ENCODE measurements at regions not wholly inside any gene's neighbourhood (a gene's known extent, or its start where the extent isn't known, plus 50 kb on each side); places are given as distances from the start of the nearest gene placed in this dataset.

DNA sequence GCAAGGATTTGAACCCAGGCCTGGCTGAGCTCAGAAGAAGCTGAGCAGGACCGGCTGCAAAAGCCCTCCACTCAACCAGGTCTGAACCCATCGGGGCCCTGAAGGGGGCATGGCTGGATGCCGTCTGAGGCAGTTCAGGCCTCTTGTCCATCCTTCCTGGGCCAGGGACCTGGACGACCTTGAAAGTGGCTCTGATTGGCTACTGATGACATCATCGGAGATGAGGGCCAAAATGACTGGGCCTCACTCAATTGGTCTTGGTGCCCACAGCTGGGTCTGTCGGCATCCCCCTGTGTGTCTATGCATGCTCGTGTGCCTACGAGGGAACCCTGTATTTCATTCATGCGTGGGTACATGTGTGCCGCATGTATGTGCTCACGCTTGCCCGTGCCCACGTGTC, 71.8 kb downstream of the PTPRS start:
- DNase-seq (ENCODE audit: low spot score) = no peak
- TF ChIP-seq, protein P1, sequence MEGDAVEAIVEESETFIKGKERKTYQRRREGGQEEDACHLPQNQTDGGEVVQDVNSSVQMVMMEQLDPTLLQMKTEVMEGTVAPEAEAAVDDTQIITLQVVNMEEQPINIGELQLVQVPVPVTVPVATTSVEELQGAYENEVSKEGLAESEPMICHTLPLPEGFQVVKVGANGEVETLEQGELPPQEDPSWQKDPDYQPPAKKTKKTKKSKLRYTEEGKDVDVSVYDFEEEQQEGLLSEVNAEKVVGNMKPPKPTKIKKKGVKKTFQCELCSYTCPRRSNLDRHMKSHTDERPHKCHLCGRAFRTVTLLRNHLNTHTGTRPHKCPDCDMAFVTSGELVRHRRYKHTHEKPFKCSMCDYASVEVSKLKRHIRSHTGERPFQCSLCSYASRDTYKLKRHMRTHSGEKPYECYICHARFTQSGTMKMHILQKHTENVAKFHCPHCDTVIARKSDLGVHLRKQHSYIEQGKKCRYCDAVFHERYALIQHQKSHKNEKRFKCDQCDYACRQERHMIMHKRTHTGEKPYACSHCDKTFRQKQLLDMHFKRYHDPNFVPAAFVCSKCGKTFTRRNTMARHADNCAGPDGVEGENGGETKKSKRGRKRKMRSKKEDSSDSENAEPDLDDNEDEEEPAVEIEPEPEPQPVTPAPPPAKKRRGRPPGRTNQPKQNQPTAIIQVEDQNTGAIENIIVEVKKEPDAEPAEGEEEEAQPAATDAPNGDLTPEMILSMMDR (IDR thresholded peaks at IDR 0.05; ENCODE audit: extremely low read depth, missing control alignments) = no peak

DNA sequence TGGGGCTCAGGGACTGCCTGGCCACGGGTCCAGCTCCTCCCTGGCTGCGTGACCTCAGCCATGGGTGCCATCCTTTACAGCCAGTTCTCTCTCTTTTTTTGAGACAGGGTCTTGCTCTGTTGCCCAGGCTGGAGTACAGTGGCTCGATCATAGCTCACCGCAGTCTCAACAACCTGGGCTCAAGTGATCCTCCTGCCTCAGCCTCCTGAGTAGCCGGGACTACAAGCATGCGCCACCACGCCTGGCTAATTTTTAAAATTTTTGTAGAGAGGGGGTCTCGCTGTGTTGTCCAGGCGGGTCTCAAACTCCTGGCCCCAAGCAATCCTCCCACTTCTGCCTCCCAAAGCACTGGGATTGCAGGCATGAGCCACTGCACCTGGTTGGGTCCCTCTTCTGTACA, 75.4 kb downstream of the PTPRS start:
- DNase-seq (ENCODE audit: low spot score) = no peak
- TF ChIP-seq, protein P1 (IDR thresholded peaks at IDR 0.05; ENCODE audit: extremely low read depth, missing control alignments) = no peak

DNA sequence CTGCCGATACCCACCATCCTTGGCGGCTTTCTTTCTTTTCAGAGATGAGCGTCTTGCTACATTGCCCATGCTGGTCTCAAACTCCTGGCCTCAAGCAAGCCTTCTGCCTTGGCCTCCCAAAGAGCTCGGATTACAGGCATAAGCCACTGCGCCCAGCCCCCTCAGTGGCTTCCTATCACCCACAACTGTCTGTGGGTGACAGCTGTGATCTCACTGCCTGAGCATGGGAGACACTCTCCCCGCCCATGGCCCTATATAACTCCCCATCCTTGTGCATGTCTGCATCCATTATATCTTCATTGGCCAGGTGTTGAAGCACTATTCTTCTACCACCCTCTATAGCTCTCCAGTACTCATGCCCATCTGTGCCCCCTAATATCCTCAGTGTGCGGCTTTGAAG, 76.2 kb downstream of the PTPRS start:
- TF ChIP-seq, protein P1 (IDR thresholded peaks at IDR 0.05; ENCODE audit: extremely low read depth, missing control alignments) = no peak
- DNase-seq (ENCODE audit: low spot score) = no peak

DNA sequence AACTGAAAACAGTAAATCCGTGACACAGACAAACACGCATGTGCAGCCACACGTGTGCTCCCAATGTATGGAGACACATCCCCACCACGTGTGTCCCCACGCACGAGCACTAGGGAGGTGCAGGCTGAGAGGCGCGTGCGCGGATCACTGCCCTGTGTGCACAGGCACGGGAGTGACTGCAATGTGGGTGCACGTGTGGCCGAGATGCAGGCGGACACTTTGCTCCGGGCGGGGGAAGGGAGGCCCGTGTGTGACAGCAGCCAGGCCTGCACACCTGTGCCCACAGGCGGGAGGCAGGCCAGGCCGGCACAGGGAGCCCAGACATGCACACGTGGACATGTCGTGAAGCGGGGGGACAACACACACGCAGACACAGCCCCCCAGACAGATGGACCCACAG, 77.0 kb downstream of the PTPRS start:
- DNase-seq (ENCODE audit: low spot score) = no peak
- TF ChIP-seq, protein P1 (IDR thresholded peaks at IDR 0.05; ENCODE audit: extremely low read depth, missing control alignments) = no peak

DNA sequence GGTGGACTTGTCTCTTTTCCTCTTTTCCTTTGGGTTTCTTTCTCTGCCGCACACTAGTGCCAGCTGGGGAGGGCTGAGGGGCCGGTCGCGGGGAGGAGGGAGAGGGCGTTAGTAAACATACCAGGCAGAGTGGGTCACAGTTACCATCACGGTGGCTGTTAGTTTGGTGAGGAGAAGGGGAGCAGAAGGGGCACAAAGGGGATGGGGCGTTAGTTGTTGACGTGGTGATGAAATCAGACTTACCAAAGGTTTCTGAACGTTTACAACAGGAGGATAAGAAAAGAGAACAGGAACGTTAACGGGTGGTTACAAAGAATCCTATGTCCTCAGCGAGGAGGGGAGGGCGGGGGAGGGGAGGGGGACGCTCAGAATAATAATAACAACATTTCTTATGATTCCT, 77.9 kb downstream of the PTPRS start:
- TF ChIP-seq, protein P1 (IDR thresholded peaks at IDR 0.05; ENCODE audit: extremely low read depth, missing control alignments) = no peak
- no peak for DNase-seq (ENCODE audit: low spot score)

DNA sequence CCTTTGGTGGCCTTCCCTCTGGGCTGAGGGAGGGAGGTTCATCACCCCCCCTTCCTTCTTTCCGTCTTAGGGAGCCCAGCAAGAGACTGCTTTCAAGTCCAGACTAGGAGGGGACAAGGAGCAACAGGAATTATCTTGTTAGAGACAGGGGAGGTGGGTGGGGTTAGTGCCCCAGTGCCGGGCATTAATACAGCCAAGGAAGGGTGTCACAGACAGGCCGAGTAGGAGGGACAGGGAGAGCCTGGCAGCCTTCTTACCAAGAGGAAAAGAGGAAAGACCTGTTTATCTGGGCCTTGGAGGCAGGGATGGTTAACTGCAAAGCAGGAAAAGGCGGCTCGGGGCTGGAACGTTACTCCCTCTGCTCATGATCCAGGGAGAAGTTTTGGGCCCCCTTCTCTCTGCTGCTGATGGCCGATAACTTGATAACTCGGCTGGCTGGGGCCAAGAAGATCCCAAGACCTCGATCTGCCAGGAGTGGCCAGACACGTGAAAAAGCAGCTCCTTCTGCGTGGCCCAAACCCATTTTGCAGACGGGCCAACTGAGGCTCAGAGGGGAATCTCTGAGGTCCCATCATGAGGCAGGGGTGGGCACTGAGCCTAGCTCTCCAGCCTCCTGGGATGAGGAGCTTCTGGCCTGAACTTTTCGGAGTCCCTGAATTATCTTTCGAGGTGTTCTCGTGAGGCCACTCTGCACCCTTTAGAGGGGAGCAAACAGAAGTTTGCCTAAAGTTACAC, 79.3 kb downstream of the PTPRS start:
- TF ChIP-seq, protein P1 (IDR thresholded peaks at IDR 0.05; ENCODE audit: extremely low read depth, missing control alignments) = no peak
- no peak for DNase-seq (ENCODE audit: low spot score)

DNA sequence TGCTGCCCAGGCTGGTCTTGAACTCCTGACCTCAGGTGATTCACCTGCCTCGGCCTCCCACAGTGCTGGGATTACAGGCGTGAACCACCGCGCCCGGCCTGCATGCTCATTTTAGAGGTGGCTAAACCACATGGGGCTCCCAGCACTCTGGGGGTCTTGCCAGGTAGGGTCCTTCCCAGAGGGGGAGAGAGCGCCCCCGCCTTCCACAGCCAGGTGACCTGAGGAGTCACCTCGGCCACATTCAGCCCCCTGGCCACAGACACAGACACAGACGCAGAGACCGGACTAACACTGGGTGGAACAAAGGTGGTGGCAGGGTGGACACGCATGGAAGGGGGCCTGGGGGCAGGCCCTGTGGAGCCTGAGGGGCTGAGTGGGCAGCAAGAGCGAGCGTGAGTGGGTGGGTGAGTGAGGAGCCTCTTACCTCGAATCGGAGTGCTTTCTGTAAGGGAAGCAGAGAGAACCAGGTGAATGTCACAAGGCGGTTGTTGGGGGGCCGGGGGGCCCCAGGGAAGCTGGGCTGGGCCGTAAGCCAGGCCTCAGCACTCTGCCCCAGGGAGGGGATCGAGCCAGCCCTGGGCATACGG, 80.1 kb downstream of the PTPRS start:
- DNase-seq (ENCODE audit: low spot score) = no peak
- TF ChIP-seq, protein P1 (IDR thresholded peaks at IDR 0.05; ENCODE audit: extremely low read depth, missing control alignments) = no peak

Data from GM20000 (cell line).